ENCODE measurements at regions not wholly inside any gene's neighbourhood (a gene's known extent, or its start where the extent isn't known, plus 50 kb on each side); places are given as distances from the start of the nearest gene placed in this dataset.

DNA sequence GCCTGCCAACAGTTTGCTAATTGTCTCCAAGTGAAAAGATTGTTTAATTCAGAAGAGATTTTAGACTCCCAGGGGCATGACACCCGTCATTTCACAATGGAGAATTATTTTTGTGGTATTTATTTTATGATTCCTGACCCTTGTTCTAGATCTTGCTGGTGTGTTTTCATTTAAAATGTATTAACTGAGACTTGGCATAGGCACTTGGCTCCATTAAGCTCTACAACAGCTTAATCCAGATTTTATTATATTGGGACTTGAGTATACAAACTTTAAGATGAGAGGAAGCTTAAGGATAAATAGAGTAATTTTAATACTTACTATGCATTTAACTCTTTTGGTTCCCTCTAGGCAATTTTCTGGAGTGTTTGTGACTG, 101.3 kb upstream of the KCNE2 start:
- ChIA-PET POLR2A (no interaction called here), CTCF (ENCODE audit: low intra/inter-chr PET ratio, low total read pairs) (no interaction called here)
- in situ Hi-C loops (cut with HindIII; ENCODE audit: extremely low pct_ligation_motif_present, low pct_unique_long_range_greater_than_20kb) (no loop called here), intact Hi-C loops (cut with micrococcal nuclease; ENCODE audit: unreplicated experiment) (no loop called here)
- peaks cover 0 to 11% of the 10 kb centered on the region in 2 experiments; a peak in 1 of 5 replicates for H3K27me3 ChIP-seq (ENCODE audit: control insufficient read depth in 1 of 2, insufficient read depth in 2 of 2, low read length in 2 of 2)
- H2AFZ ChIP-seq (ENCODE audit: low read length) = no peak overlapping the region
- H3K4me3 ChIP-seq (replicated peaks in 1 of 3; ENCODE audit: insufficient read depth in 1 of 3, low read depth in 2 of 3, low read length in 3 of 3) = no peak overlapping the region
- no peak overlapping the region for H3K4me2 ChIP-seq (ENCODE audit: low read depth, low read length)
- H3K9ac ChIP-seq (ENCODE audit: insufficient read depth, low read depth, low read length) = no peak overlapping the region
- no peak for ATAC-seq
- no peaks in the 10 kb centered on the region for H3K79me2 ChIP-seq (ENCODE audit: insufficient read depth, low read length)
- DNase-seq (ENCODE audit: low spot score) = no peak
- BruUV-seq (replicated peaks) = no TSS peak
- H3K4me1 ChIP-seq (ENCODE audit: insufficient read depth, low read length) = no peaks in the 10 kb centered on the region
- H3K27ac ChIP-seq (ENCODE audit: extremely low read length, insufficient read depth, low read length) = no peak overlapping the region
- no peak for FAIRE-seq
- 7% methylated on average over 1 of the region's 1 CpG for WGBS (ENCODE audit: low lambda C conversion rate)
- TF ChIP-seq KLF12 (CRISPR knock-in tag; IDR thresholded peaks at IDR 0.05; ENCODE audit: borderline replicate concordance) (no peak), HHEX (CRISPR knock-in tag; IDR thresholded peaks at IDR 0.05) (no peak), ZNF501 (CRISPR knock-in tag; IDR thresholded peaks at IDR 0.05) (no peak), ONECUT2 (CRISPR knock-in tag; IDR thresholded peaks at IDR 0.05) (no peak), ZNF773 (CRISPR knock-in tag; IDR thresholded peaks at IDR 0.05; ENCODE audit: borderline replicate concordance) (no peak), SALL2 (CRISPR knock-in tag; IDR thresholded peaks at IDR 0.05) (no peak), NFKBIZ (CRISPR knock-in tag; IDR thresholded peaks at IDR 0.05) (no peak), ZNF33B (CRISPR knock-in tag; IDR thresholded peaks at IDR 0.05) (no peak), TSC22D2 (CRISPR knock-in tag; IDR thresholded peaks at IDR 0.05; ENCODE audit: borderline replicate concordance) (no peak), NR2C2 (CRISPR knock-in tag; IDR thresholded peaks at IDR 0.05; ENCODE audit: borderline replicate concordance) (no peak), ZNF772 (CRISPR knock-in tag; IDR thresholded peaks at IDR 0.05) (no peak), MAZ (IDR thresholded peaks at IDR 0.05; ENCODE audit: borderline replicate concordance, low read depth, low read length) (no peak), MAZ (CRISPR knock-in tag; IDR thresholded peaks at IDR 0.05; ENCODE audit: low read depth) (no peak)
- TF ChIP-seq, protein P1, sequence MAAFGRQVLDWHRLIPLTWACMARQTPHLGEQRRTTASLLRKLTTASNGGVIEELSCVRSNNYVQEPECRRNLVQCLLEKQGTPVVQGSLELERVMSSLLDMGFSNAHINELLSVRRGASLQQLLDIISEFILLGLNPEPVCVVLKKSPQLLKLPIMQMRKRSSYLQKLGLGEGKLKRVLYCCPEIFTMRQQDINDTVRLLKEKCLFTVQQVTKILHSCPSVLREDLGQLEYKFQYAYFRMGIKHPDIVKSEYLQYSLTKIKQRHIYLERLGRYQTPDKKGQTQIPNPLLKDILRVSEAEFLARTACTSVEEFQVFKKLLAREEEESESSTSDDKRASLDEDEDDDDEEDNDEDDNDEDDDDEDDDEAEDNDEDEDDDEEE (CRISPR knock-in tag; IDR thresholded peaks at IDR 0.05) = no peak
- TF ChIP-seq, protein P2, sequence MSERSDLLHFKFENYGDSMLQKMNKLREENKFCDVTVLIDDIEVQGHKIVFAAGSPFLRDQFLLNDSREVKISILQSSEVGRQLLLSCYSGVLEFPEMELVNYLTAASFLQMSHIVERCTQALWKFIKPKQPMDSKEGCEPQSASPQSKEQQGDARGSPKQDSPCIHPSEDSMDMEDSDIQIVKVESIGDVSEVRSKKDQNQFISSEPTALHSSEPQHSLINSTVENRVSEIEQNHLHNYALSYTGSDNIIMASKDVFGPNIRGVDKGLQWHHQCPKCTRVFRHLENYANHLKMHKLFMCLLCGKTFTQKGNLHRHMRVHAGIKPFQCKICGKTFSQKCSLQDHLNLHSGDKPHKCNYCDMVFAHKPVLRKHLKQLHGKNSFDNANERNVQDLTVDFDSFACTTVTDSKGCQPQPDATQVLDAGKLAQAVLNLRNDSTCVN (CRISPR knock-in tag; IDR thresholded peaks at IDR 0.05; ENCODE audit: borderline replicate concordance) = no peak
- TF ChIP-seq, protein P3, sequence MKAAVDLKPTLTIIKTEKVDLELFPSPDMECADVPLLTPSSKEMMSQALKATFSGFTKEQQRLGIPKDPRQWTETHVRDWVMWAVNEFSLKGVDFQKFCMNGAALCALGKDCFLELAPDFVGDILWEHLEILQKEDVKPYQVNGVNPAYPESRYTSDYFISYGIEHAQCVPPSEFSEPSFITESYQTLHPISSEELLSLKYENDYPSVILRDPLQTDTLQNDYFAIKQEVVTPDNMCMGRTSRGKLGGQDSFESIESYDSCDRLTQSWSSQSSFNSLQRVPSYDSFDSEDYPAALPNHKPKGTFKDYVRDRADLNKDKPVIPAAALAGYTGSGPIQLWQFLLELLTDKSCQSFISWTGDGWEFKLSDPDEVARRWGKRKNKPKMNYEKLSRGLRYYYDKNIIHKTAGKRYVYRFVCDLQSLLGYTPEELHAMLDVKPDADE (CRISPR knock-in tag; IDR thresholded peaks at IDR 0.05) = no peak
- TF ChIP-seq, protein P4, sequence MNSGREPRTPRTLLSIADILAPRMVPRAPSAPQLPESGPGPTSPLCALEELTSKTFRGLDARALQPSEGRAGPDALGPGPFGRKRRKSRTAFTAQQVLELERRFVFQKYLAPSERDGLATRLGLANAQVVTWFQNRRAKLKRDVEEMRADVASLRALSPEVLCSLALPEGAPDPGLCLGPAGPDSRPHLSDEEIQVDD (CRISPR knock-in tag; IDR thresholded peaks at IDR 0.05; ENCODE audit: borderline replicate concordance) = no peak
- TF ChIP-seq, protein P5, sequence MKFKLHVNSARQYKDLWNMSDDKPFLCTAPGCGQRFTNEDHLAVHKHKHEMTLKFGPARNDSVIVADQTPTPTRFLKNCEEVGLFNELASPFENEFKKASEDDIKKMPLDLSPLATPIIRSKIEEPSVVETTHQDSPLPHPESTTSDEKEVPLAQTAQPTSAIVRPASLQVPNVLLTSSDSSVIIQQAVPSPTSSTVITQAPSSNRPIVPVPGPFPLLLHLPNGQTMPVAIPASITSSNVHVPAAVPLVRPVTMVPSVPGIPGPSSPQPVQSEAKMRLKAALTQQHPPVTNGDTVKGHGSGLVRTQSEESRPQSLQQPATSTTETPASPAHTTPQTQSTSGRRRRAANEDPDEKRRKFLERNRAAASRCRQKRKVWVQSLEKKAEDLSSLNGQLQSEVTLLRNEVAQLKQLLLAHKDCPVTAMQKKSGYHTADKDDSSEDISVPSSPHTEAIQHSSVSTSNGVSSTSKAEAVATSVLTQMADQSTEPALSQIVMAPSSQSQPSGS (CRISPR knock-in tag; IDR thresholded peaks at IDR 0.05) = no peak
- H4K20me1 ChIP-seq (ENCODE audit: insufficient read depth, low read length) = no peaks in the 10 kb centered on the region
- no peaks in the 10 kb centered on the region for H3K9me3 ChIP-seq (ENCODE audit: low read length)
- no peaks in the 10 kb centered on the region for H3K36me3 ChIP-seq (replicated peaks in 1 of 2; ENCODE audit: control insufficient read depth in 1 of 2, insufficient read depth in 2 of 2, low read length in 2 of 2)

Measured in HepG2 (cell line).